HL-60 (cell line): ENCODE measurements at regions not wholly inside any gene's neighbourhood (a gene's known extent, or its start where the extent isn't known, plus 50 kb on each side); places are given as distances from the start of the nearest gene placed in this dataset.

ENCODE experiments used
- DNase-seq, 2 experiments: peaks; one replicate each; pipeline ENCODE4 v3.0.0-alpha.2; 2010 to 2020; ENCODE audit warnings: low read depth in 1 of 2, low spot score in 1 of 2
- H3K27ac ChIP-seq: fragments of 250-450 bp; sonication (Bioruptor Pico); replicated peaks from 2 replicates; pipeline ENCODE4 v1.5.1; 2020; ENCODE audit warnings: mild to moderate bottlenecking, moderate library complexity
- H3K27me3 ChIP-seq: fragments of 250-450 bp; sonication (Bioruptor Pico); 2 replicates; pipeline ENCODE4 v1.5.1; 2021; ENCODE audit warnings: mild to moderate bottlenecking, moderate library complexity; ENCODE audit not compliant: insufficient read depth, poor library complexity, severe bottlenecking
- H3K4me3 ChIP-seq: replicated peaks from 2 replicates; pipeline ENCODE4 v1.5.1; 2011; ENCODE audit warnings: mild to moderate bottlenecking, control low read depth, low read length; ENCODE audit not compliant: insufficient read depth
- CTCF ChIP-seq: IDR thresholded peaks from one replicate; pipeline ENCODE4 v1.5.1; 2011; ENCODE audit warnings: low read length, control low read depth, inconsistent platforms; ENCODE audit not compliant: insufficient read depth
- GABPA ChIP-seq: IDR thresholded peaks from 2 replicates; pipeline ENCODE4 v1.6.1; 2012; ENCODE audit warnings: low read depth
- POLR2AphosphoS5 ChIP-seq: IDR thresholded peaks from 2 replicates; pipeline ENCODE4 v1.6.1; 2012; ENCODE audit warnings: low read depth
- REST ChIP-seq: IDR thresholded peaks from 2 replicates; pipeline ENCODE4 v1.6.1; 2012; ENCODE audit warnings: low read depth; ENCODE audit not compliant: insufficient replicate concordance
- SPI1 ChIP-seq: IDR thresholded peaks from 2 replicates; pipeline ENCODE4 v1.6.1; 2012; ENCODE audit warnings: low read depth, mild to moderate bottlenecking, borderline replicate concordance

- no peak overlapping the region for H3K4me3 ChIP-seq
Measured at GRCh38 chr3:181311186-181311585, 321.6 kb upstream of the DNAJC19 start.

GRCh38 chr3:181302960-181303359, 313.4 kb upstream of the DNAJC19 start:
- H3K4me3 ChIP-seq: no peak overlapping the region
- peaks cover 4% of the 10 kb centered on the region for H3K27me3 ChIP-seq
- DNase-seq: no peak
- no peak overlapping the region for H3K27ac ChIP-seq
- no peak for TF ChIP-seq POLR2AphosphoS5
- TF ChIP-seq CTCF: no peak
- no peak for TF ChIP-seq SPI1
- TF ChIP-seq REST: no peak
- no peak for TF ChIP-seq GABPA

More at GRCh38 chr3:181311186-181311585, 321.6 kb upstream of the DNAJC19 start:
- no peak for TF ChIP-seq GABPA
- TF ChIP-seq CTCF: no peak
- no peak for TF ChIP-seq REST
- TF ChIP-seq SPI1: no peak
- H3K27ac ChIP-seq: no peak overlapping the region
- H3K27me3 ChIP-seq: no peaks in the 10 kb centered on the region
- no peak for DNase-seq

GRCh38 chr3:181300033-181300432, 310.5 kb upstream of the DNAJC19 start:
- no peak overlapping the region for H3K27ac ChIP-seq
- H3K4me3 ChIP-seq: no peak overlapping the region
- DNase-seq: no peak
- TF ChIP-seq POLR2AphosphoS5 (no peak), GABPA (no peak), REST (no peak), CTCF (no peak), SPI1 (no peak)
- peaks cover 4% of the 10 kb centered on the region for H3K27me3 ChIP-seq
